NCI-H1048 (cell line): ENCODE measurements at regions not wholly inside any gene's neighbourhood (a gene's known extent, or its start where the extent isn't known, plus 50 kb on each side); places are given as distances from the start of the nearest gene placed in this dataset.

Experiments
- DNase-seq: peaks from one replicate; lab custom pipeline; 2025; lab: John Stamatoyannopoulos, UW

GRCh38 chr4:36394352-36394903, 113.0 kb downstream of the DTHD1 start:
- DNase-seq, result no peak

DNA sequence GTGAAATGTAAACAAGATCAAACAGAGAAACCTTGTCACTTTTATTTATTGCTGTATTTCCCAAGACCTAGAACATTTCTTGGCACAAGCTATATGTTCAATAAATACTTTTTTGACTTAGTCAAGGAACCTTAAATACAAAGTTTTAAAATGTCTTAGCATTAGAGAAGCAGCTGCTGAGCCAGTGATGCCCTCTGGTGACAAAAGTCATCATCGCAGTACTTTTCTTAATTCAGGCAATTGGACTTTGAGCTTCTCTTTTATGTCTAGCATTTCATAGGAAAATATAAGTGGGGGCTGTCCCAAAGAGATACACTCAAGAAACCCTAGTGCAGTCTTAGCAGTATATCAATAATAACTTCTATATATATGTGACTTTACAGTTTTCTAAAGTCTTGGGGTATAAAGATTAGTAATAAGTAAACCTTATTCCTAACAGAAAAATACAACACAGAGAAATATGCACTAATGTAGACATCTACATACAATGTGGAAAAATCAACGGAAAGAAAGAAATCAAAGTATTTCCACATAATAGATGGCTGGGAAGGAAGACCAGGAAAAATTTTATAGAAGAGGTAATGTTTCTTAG, 118.4 kb downstream of the DTHD1 start:
- no peak for DNase-seq

DNA sequence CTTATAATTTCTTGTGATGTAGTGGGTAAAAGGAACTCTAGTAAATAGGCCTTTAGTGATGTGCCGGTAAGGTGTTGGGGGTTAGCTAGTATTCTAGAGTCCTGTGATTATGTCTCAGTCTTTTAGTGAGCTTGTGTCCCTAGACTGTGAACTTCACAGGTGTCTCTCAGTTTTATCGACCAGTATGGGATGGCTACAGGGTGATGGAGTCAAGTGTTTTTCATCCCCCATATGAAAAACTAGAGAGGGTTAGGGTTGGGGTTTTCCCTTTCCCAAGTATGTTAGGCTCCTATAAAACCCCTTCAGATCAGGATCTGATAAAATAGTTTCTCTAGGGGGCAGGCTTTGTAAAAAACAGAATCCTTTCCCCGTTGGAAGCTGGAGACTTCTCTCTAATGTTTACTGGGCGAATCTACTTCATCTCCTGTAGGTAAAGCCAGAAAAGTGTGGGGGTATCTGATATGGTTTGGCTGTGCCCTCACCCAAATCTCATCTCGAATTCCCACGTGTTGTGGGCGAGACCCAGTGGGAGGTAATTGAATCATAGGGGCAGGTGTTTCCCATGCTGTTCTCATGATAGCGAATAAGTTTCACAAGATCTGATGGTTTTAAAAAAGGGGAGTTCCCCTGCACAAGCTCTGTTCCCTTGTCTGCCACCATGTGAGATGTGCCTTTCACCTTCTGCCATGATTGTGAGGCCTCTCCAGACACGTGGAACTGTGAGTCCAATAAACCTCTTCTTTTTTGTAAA, 120.8 kb downstream of the DTHD1 start:
- no peak for DNase-seq

GRCh38 chr4:36411338-36411737, 129.9 kb downstream of the DTHD1 start:
- no peak for DNase-seq

GRCh38 chr4:36414248-36414647, 132.8 kb downstream of the DTHD1 start:
- no peak for DNase-seq

DNA sequence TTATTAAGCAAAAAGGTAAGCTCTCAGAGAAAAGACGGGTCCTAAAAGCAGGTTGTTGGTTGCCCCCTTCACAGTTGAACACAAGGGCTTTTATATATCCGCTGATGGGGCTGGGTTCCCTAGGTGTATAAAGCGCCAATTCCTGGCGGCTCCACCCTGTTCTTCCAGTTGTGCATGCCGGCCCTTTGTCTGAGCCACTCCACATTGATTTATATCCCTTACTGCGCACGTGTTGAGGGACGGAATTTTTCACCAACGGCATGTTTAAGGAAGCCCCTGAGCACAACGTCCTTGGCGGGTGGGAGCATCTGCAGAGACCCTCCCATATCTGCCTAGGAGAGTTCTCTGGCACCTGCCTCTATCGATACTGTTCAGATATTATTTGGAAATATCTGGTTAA, 135.7 kb downstream of the DTHD1 start:
- no peak for DNase-seq

DNA sequence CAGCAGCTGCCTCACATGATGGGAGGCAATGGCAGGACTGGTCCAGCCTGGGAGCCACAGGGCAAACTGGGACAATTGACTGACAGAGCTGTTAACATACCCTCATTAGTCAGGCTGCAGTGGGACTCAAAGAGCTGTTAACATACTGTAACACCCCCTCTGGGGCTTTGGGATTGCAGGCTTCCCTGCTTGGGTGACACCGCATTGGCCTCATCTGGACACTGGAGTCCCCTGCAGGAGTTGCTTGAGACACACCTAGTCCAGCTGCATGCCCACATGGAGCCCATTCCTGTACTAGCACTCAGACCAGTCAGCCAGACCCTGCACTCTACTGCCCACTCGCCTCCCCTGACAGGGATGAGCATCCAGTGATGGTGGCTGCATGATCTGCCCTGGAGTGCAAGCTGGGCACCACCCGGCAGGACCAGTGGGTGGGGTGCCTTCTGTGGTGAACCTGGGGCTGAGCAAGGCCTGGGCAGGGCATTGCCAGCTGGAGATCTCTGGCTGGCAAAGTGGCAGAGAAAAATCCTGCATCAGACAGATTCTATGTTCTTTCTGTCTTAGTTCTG, 138.8 kb downstream of the DTHD1 start:
- DNase-seq, result no peak

- DNase-seq, result no peak
Measured at GRCh38 chr4:36422607-36423006, 141.2 kb downstream of the DTHD1 start.

DNA sequence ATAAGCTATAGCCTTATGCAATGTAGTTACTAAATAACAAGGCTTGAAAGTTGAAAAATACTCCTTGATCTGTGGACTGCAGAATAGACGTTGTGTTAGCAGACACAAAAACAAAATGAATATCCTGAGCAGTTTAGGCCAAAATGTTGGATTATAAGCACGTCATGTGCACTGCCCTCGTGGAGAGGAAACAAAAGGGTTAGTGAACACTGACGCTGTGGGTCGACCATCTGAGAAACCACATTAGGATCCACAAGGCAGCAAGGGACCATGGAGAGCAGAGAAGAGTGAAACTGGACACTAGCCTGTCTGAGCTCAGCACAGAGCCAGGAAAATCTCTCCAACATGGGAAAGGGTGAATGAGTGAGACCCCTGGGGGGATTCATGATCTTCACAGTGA, 145.3 kb downstream of the DTHD1 start:
- no peak for DNase-seq

DNA sequence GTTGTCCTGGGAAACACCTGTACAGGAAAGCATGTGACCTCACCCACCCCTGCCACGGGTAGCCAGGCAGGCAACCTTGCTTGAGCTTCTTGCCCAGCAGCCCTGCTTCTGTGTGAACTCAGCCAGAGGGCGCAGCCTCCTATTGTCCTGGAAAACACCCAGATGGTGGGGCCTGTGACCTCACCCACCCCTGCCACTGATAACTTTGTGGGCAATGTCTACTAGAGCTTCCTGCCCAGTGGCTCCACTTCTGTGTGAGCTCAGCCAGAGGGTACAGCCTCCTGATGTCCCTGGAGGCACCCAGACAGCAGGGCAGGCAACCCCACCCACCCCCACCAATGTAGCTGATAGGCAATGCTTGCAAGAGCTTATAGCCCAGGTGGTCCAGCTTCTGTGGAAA, 146.3 kb downstream of the DTHD1 start:
- no peak for DNase-seq

DNA sequence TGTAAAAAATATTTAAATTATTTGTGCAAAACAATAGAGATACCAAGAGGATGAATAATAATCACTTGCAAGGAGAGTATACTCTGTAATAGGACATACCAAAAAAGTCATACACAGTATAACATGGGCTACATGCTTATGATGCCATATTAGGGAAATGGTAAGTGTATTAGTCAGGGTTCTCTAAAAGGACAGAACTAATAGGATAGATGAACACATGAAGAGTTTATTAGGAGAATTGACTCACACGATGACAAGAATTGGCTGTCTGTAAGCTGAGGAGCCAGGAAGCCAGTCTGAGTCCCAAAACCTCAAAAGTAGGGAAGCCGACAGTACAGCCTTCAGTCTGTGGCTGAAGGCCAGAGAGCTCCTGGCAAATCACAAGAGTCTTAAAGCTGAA, 151.2 kb downstream of the DTHD1 start:
- no peak for DNase-seq

DNA sequence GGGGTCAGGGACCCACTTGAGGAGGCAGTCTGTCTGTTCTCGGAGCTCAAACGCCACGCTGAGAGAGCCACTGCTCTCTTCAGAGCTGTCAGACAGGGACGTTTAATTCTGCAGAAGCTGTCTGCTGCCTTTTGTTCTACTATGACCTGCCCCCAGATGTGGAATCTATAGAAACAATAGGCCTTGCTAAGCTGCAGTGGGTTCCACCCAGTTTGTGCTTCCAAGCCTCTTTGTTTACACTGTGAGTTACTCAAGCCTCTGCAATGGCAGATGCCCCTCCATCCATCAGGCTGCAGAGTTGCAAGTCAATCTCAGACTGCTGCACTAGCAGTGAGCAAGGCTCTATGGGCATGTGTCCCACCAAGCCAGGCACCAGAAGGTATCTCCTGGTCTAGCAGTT, 158.1 kb downstream of the DTHD1 start:
- DNase-seq, result no peak

GRCh38 chr4:36445480-36445879, 164.1 kb downstream of the DTHD1 start:
- no peak for DNase-seq

DNA sequence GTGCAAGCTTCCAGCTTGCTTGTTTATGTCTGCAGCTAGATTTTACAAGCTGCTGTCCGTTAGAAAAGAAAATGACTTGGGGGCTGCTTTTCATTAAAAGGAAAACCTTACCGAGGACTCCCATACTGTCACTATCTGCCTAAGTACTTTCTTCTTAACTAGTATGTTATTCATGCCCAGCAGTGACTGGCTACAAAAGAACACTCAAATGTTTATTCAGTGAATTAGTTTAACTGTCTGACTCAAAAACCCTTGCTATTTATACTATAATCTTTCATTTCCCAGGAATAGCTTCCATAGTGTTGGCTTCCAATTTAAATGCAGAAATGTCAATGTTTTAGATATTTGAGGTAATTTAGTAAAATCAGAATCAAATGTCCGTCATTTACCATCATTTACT, 164.9 kb downstream of the DTHD1 start:
- no peak for DNase-seq

- no peak for DNase-seq
Measured at GRCh38 chr4:36461344-36461743, 179.9 kb downstream of the DTHD1 start.

GRCh38 chr4:36467670-36468069, 186.3 kb downstream of the DTHD1 start:
- DNase-seq, result no peak

DNA sequence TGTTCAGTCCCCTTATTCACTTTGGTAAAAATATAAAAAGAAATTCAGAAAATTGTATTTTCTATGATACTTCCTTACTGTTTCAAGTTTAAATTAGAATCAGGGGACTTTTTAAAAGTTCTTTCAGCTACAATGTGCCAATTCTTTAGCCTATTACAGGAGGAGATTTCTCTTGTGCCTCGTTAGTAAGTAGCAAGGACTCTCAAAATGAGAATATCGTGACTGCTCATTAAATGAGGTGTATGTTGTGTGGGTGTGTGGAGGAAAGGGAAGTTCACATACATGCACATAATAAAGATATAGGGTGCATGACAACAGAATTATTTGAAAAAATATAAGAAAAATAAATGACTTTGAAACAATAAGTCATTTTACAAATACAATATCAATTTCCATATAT, 190.5 kb downstream of the DTHD1 start:
- DNase-seq, result no peak

- DNase-seq, result no peak
Measured at GRCh38 chr4:36476135-36476534, 194.7 kb downstream of the DTHD1 start.

GRCh38 chr4:36477861-36478260, 196.4 kb downstream of the DTHD1 start:
- DNase-seq, result no peak

DNA sequence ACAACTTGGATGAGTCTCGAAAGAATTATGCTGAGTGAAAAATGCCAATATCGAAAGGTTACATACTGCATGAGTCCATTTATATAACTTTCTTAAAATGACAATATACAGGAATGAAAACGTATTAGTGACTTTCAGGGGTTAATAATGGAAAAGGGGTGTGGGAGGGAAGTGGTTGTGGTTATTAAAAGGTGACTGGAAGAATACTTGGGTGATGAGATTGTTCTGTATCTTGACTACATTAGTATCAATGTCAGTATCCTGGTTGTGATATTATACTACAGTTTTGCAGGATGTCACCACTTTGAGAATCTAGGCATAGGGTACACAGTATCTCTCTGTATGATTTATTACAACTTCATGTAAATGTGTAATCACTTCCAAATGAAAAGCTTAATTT, 204.5 kb downstream of the DTHD1 start:
- no peak for DNase-seq

DNA sequence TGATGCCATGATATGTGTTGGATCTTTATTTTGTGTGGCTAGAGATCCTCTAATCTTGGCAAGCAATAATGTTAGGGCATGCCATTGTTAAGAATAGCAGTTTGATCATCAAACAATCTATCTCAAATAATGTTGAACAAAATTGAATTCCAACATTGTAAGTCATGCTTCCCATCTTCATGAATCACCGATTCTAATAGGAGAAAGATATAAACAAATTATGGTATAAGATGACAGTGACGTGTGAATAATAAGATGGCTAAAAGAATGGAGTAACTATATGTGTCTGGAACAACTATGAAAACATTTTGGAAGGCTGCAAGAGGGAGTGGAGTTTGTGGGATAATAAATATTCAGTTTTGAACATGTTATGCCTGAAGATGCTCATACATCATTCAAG, 208.4 kb downstream of the DTHD1 start:
- no peak for DNase-seq

DNA sequence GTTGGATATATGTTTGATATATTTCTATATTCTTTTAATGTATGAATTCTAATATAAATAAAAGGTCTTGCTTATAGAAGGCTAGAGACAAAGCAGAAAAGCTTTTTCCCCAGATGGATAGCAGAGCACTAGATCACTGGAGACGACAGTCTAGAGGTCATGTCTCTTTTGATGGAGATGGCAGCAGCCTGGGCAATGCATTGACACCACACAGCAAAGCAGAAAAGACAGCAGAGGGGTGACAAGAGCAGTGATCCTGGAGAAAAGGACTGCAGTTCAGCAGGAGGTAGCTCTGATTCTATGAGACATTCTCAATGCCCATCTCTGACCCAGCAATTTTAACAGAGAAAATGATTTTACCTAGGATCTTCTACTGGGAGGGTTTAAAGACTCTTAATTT, 210.6 kb downstream of the DTHD1 start:
- DNase-seq, result no peak

GRCh38 chr4:36492590-36492989, 211.2 kb downstream of the DTHD1 start:
- DNase-seq, result no peak
